Gastroesophageal sphincter (tissue), 4 donors: ENCODE measurements at regions not wholly inside any gene's neighbourhood (a gene's known extent, or its start where the extent isn't known, plus 50 kb on each side); places are given as distances from the start of the nearest gene placed in this dataset.
"Not testable (repeated sequence)": the region's sequence is repeated elsewhere in the genome, so short reads cannot be mapped to it uniquely, and the experiment has no call there.

Experiments used
- ATAC-seq: fragments of 150-250 bp; one replicate; pipeline ENCODE4 v1.9.1; 2016; ENCODE audit warnings: mild to moderate bottlenecking, moderate library complexity
- H3K27ac ChIP-seq, 4 donors: fragments of 200-600 bp; sonication (generic) in 3 of 4; 1 replicate in 3 of 4; 2 replicates in 1 of 4; pipeline ENCODE4 v1.5.1; 2016 to 2019
- H3K27me3 ChIP-seq: fragments of 200-600 bp; sonication (generic); one replicate; pipeline ENCODE4 v1.5.1; 2019
- H3K36me3 ChIP-seq, 2 donors: fragments of 200-600 bp; sonication (generic); one replicate each; pipeline ENCODE4 v1.5.1; 2019; ENCODE audit warnings: control low read depth in 1 of 2
- H3K4me1 ChIP-seq, 3 donors: fragments of 200-600 bp; sonication (generic); 1 replicate in 2 of 3; 2 replicates in 1 of 3; pipeline ENCODE4 v1.5.1; 2016 to 2019; ENCODE audit warnings: control low read depth in 2 of 3
- H3K4me3 ChIP-seq, 2 donors: fragments of 200-600 bp; sonication (generic); one replicate each; pipeline ENCODE4 v1.5.1; 2019; ENCODE audit warnings: mild to moderate bottlenecking in 1 of 2, moderate library complexity in 1 of 2
- H3K9me3 ChIP-seq, 3 donors: fragments of 200-600 bp; sonication (generic); one replicate each; pipeline ENCODE4 v1.5.1; 2017 to 2019; ENCODE audit warnings: control low read depth in 2 of 3
- CTCF ChIP-seq, 4 experiments: fragments of 200-600 bp in 2 of 4; fragments of 450-650 bp in 2 of 4; sonication (generic) in 1 of 4; IDR thresholded peaks; one replicate each; pipeline ENCODE4 v1.5.1; 2017 to 2019; ENCODE audit warnings: antibody characterized with exemption in 4 of 4, mild to moderate bottlenecking in 2 of 4, moderate library complexity in 2 of 4
- EP300 ChIP-seq: sonication (generic); formaldehyde crosslinking; IDR thresholded peaks from one replicate; pipeline ENCODE4 v1.6.1; 2017; ENCODE audit warnings: antibody characterized with exemption, mild to moderate bottlenecking
- POLR2A ChIP-seq, 2 donors: fragments of 450-650 bp; IDR thresholded peaks; one replicate each; pipeline ENCODE4 v1.6.1; 2017; ENCODE audit warnings: antibody characterized with exemption in 2 of 2, mild to moderate bottlenecking in 2 of 2, moderate library complexity in 1 of 2
- POLR2AphosphoS5 ChIP-seq: sonication (generic); formaldehyde crosslinking; IDR thresholded peaks from one replicate; pipeline ENCODE4 v1.6.1; 2017; ENCODE audit warnings: antibody characterized with exemption
- WGBS, 2 donors: methylation state at CpG; one replicate each; pipeline ENCODE4 v1.1.5; 2018; ENCODE audit warnings: low coverage in 1 of 2; 5-methylcytosine and 5-hydroxymethylcytosine counted together

GRCh38 chr4:64643841-64644240, 234.6 kb upstream of the TECRL start:
- TF ChIP-seq CTCF (IDR thresholded peaks at IDR 0.05) (no peak), POLR2A (IDR thresholded peaks at IDR 0.05) (no peak), EP300 (no peak), POLR2AphosphoS5 (no peak)
- ATAC-seq = no peak
- no peaks in the 10 kb centered on the region for H3K4me1 ChIP-seq
- H3K27me3 ChIP-seq = no peaks in the 10 kb centered on the region
- H3K36me3 ChIP-seq = no peaks in the 10 kb centered on the region
- WGBS, 2 donors = 71 to 79% methylated on average over 3 of the region's 3 CpGs
- H3K4me3 ChIP-seq = no peak overlapping the region
- no peaks in the 10 kb centered on the region for H3K9me3 ChIP-seq
- H3K27ac ChIP-seq = no peak overlapping the region

GRCh38 chr4:64642936-64643335, 233.7 kb upstream of the TECRL start:
- 17 to 57% methylated on average over 1 of the region's 1 CpG for WGBS, 2 donors
- Histone ChIP-seq H3K9me3 (no peaks in the 10 kb centered on the region), H3K27ac (no peak overlapping the region), H3K4me1 (no peaks in the 10 kb centered on the region), H3K27me3 (no peaks in the 10 kb centered on the region), H3K36me3 (no peaks in the 10 kb centered on the region), H3K4me3 (no peak overlapping the region)
- no peak for TF ChIP-seq CTCF (IDR thresholded peaks at IDR 0.05)
- TF ChIP-seq EP300 = no peak
- TF ChIP-seq POLR2AphosphoS5 = no peak
- TF ChIP-seq POLR2A (IDR thresholded peaks at IDR 0.05) = no peak
- ATAC-seq = no peak

- not testable (repeated sequence) for H3K4me3 ChIP-seq, H3K27me3 ChIP-seq, ATAC-seq, H3K27ac ChIP-seq, H3K9me3 ChIP-seq, H3K36me3 ChIP-seq, H3K4me1 ChIP-seq
- 81% methylated on average over 3 of the region's 21 CpGs; no CpG with 5 or more reads in 1 of the 2 donors for WGBS, 2 donors
Observed at GRCh38 chr4:64640402-64640801, 231.2 kb upstream of the TECRL start.

GRCh38 chr4:64625438-64625837, 216.2 kb upstream of the TECRL start:
- Histone ChIP-seq H3K36me3 (no peaks in the 10 kb centered on the region), H3K27me3 (no peaks in the 10 kb centered on the region), H3K4me1 (no peaks in the 10 kb centered on the region), H3K9me3 (no peaks in the 10 kb centered on the region), H3K4me3 (no peak overlapping the region), H3K27ac (no peak overlapping the region)
- no peak for ATAC-seq
- TF ChIP-seq CTCF (IDR thresholded peaks at IDR 0.05) = no peak
- no peak for TF ChIP-seq POLR2AphosphoS5
- no peak for TF ChIP-seq EP300
- no peak for TF ChIP-seq POLR2A (IDR thresholded peaks at IDR 0.05)
- 72 to 84% methylated on average over 3 of the region's 3 CpGs for WGBS, 2 donors

- TF ChIP-seq POLR2AphosphoS5 = no peak
- no peak for TF ChIP-seq POLR2A (IDR thresholded peaks at IDR 0.05)
- no peak for TF ChIP-seq CTCF (IDR thresholded peaks at IDR 0.05)
- no peak for TF ChIP-seq EP300
- Histone ChIP-seq H3K9me3 (no peaks in the 10 kb centered on the region), H3K27me3 (no peaks in the 10 kb centered on the region), H3K4me1 (no peaks in the 10 kb centered on the region), H3K27ac (no peak overlapping the region), H3K36me3 (no peaks in the 10 kb centered on the region), H3K4me3 (no peak overlapping the region)
- 28 to 44% methylated on average over 3 of the region's 3 CpGs for WGBS, 2 donors
- ATAC-seq = no peak
Observed at GRCh38 chr4:64617800-64618199, 208.6 kb upstream of the TECRL start.

GRCh38 chr4:64614276-64614675, 205.0 kb upstream of the TECRL start:
- H3K27me3 ChIP-seq = no peaks in the 10 kb centered on the region
- TF ChIP-seq POLR2AphosphoS5 (no peak), POLR2A (IDR thresholded peaks at IDR 0.05) (no peak), EP300 (no peak), CTCF (IDR thresholded peaks at IDR 0.05) (no peak)
- H3K9me3 ChIP-seq = no peaks in the 10 kb centered on the region
- 69 to 88% methylated on average over 4 of the region's 4 CpGs for WGBS, 2 donors
- H3K4me3 ChIP-seq = no peak overlapping the region
- no peaks in the 10 kb centered on the region for H3K36me3 ChIP-seq
- H3K27ac ChIP-seq = no peak overlapping the region
- no peak for ATAC-seq
- no peaks in the 10 kb centered on the region for H3K4me1 ChIP-seq
